Small intestine (tissue), 7 donors: ENCODE measurements at regions not wholly inside any gene's neighbourhood (a gene's known extent, or its start where the extent isn't known, plus 50 kb on each side); places are given as distances from the start of the nearest gene placed in this dataset.
"Not testable (repeated sequence)": the region's sequence is repeated elsewhere in the genome, so short reads cannot be mapped to it uniquely, and the experiment has no call there.

Experiments
- DNase-seq, 2 donors: peaks; one replicate each; pipeline versions ENCODE4 v3.0.0 to v3.0.0-alpha.2; 2013
- FAIRE-seq: peaks from 2 replicates; lab custom pipeline; 2012; peaks lifted over from hg19 to GRCh38; lab: Jason Lieb, UNC
- H3K27ac ChIP-seq, 3 donors: one replicate each; pipeline ENCODE4 v1.5.1; 2013; ENCODE audit warnings: low read length in 2 of 3, mild to moderate bottlenecking in 2 of 3, control low read depth in 1 of 3, inconsistent platforms in 1 of 3, low read depth in 1 of 3, moderate library complexity in 1 of 3
- H3K27me3 ChIP-seq, 3 donors: one replicate each; pipeline ENCODE4 v1.6.1; 2013; ENCODE audit warnings: low read length in 3 of 3, inconsistent platforms in 1 of 3; ENCODE audit not compliant: control insufficient read depth in 3 of 3, insufficient read depth in 3 of 3
- H3K36me3 ChIP-seq, 3 donors: one replicate each; pipeline ENCODE4 v1.6.1; 2013; ENCODE audit warnings: low read length in 3 of 3, inconsistent platforms in 1 of 3, low read depth in 1 of 3, mild to moderate bottlenecking in 1 of 3, moderate library complexity in 1 of 3; ENCODE audit not compliant: control insufficient read depth in 3 of 3, insufficient read depth in 2 of 3
- H3K4me1 ChIP-seq, 3 donors: one replicate each; pipeline ENCODE4 v1.6.1; 2013; ENCODE audit warnings: low read length in 2 of 3, inconsistent platforms in 1 of 3, low read depth in 1 of 3, mild to moderate bottlenecking in 1 of 3, moderate library complexity in 1 of 3; ENCODE audit not compliant: control insufficient read depth in 3 of 3, insufficient read depth in 2 of 3
- H3K4me3 ChIP-seq, 3 donors: one replicate each; pipeline ENCODE4 v1.5.1; 2013; ENCODE audit warnings: low read length in 3 of 3, control low read depth in 1 of 3, inconsistent platforms in 1 of 3, low read depth in 1 of 3, mild to moderate bottlenecking in 1 of 3, moderate library complexity in 1 of 3
- H3K9me3 ChIP-seq, 2 donors: one replicate each; pipeline ENCODE4 v1.6.1; 2013; ENCODE audit warnings: low read depth in 1 of 2, low read length in 1 of 2; ENCODE audit not compliant: control insufficient read depth in 2 of 2, insufficient read depth in 1 of 2
- WGBS, 3 donors: extraction: QIAGEN DNeasy Blood & Tissue Kit; methylation state at CpG; one replicate each; pipeline ENCODE4 v1.1.7; 2013; 5-methylcytosine and 5-hydroxymethylcytosine counted together
- donor health status: healthy with polysubstance abuse.
- donor health status: control.
- donor health status: control.
- donor health status: Bipolar disorder and iron deficiency.
- donor health status: healthy.

- not testable (repeated sequence) for DNase-seq, FAIRE-seq
- 65 to 75% (median 72%) methylated on average over 1 of the region's 1 CpG for WGBS, 3 donors
These were observed 213.7 kb upstream of the ADRA1D start for GRCh38 chr20:4462801-4463200.

GRCh38 chr20:4459081-4459480 lies 210.0 kb upstream of the ADRA1D start:
- no peaks in the 10 kb centered on the region for H3K36me3 ChIP-seq
- H3K4me1 ChIP-seq = no peaks in the 10 kb centered on the region
- H3K9me3 ChIP-seq = no peaks in the 10 kb centered on the region
- H3K27ac ChIP-seq = no peak overlapping the region
- no peak overlapping the region for H3K4me3 ChIP-seq
- peaks cover 0 to 2% (median 0%) of the 10 kb centered on the region in 3 donors for H3K27me3 ChIP-seq
- no peak for DNase-seq
- FAIRE-seq = no peak

More at GRCh38 chr20:4462801-4463200, 213.7 kb upstream of the ADRA1D start:
- H3K4me3 ChIP-seq, H3K4me1 ChIP-seq, H3K36me3 ChIP-seq, H3K9me3 ChIP-seq, H3K27me3 ChIP-seq, H3K27ac ChIP-seq: not testable (repeated sequence)

GRCh38 chr20:4457566-4458543 lies 208.8 kb upstream of the ADRA1D start:
- no peak overlapping the region for H3K27ac ChIP-seq

GRCh38 chr20:4455996-4456395 lies 206.9 kb upstream of the ADRA1D start:
- FAIRE-seq (no peak), DNase-seq (no peak)
- H3K9me3 ChIP-seq = no peaks in the 10 kb centered on the region
- peaks cover 0 to 2% (median 0%) of the 10 kb centered on the region in 3 donors for H3K27me3 ChIP-seq
- no peaks in the 10 kb centered on the region for H3K4me1 ChIP-seq
- no peak overlapping the region for H3K4me3 ChIP-seq
- WGBS, 3 donors = 81 to 83% (median 82%) methylated on average over 4 of the region's 4 CpGs
- H3K36me3 ChIP-seq = no peaks in the 10 kb centered on the region
- H3K27ac ChIP-seq = no peak overlapping the region

More at GRCh38 chr20:4457566-4458543, 208.8 kb upstream of the ADRA1D start:
- Histone ChIP-seq H3K36me3 (no peaks in the 10 kb centered on the region), H3K4me1 (no peaks in the 10 kb centered on the region), H3K4me3 (no peak overlapping the region), H3K27me3 (peaks cover 0 to 2% (median 0%) of the 10 kb centered on the region in 3 donors), H3K9me3 (no peaks in the 10 kb centered on the region)
- FAIRE-seq (no peak), DNase-seq (no peak)
- 80 to 89% (median 81%) methylated on average over 2 of the region's 2 CpGs for WGBS, 3 donors

- DNase-seq (no peak), FAIRE-seq (no peak)
- WGBS, 3 donors = 85 to 93% (median 90%) methylated on average over 1 of the region's 1 CpG
- H3K27ac ChIP-seq = no peak overlapping the region
- H3K4me1 ChIP-seq = no peaks in the 10 kb centered on the region
- no peak overlapping the region for H3K4me3 ChIP-seq
- no peaks in the 10 kb centered on the region for H3K9me3 ChIP-seq
- H3K36me3 ChIP-seq = no peaks in the 10 kb centered on the region
- H3K27me3 ChIP-seq = peaks cover 0 to 2% (median 0%) of the 10 kb centered on the region in 3 donors
These were observed 206.2 kb upstream of the ADRA1D start for GRCh38 chr20:4455301-4455701.

- Histone ChIP-seq H3K9me3 (no peaks in the 10 kb centered on the region), H3K27me3 (peaks cover 0 to 2% (median 0%) of the 10 kb centered on the region in 3 donors), H3K27ac (no peak overlapping the region), H3K36me3 (no peaks in the 10 kb centered on the region), H3K4me1 (no peaks in the 10 kb centered on the region), H3K4me3 (no peak overlapping the region)
- DNase-seq (no peak), FAIRE-seq (no peak)
- WGBS, 3 donors = 71 to 95% (median 81%) methylated on average over 4 of the region's 4 CpGs
These were observed 205.0 kb upstream of the ADRA1D start for GRCh38 chr20:4454111-4454510.

GRCh38 chr20:4453359-4453758 lies 204.3 kb upstream of the ADRA1D start:
- 88 to 96% (median 89%) methylated on average over 1 of the region's 1 CpG for whole genome bisulfite sequencing, 3 donors
- FAIRE-seq (no peak), DNase-seq (no peak)
- Histone ChIP-seq H3K27ac (no peak overlapping the region), H3K4me1 (no peaks in the 10 kb centered on the region), H3K9me3 (no peaks in the 10 kb centered on the region), H3K4me3 (no peak overlapping the region), H3K36me3 (no peaks in the 10 kb centered on the region), H3K27me3 (peaks cover 0 to 2% (median 0%) of the 10 kb centered on the region in 3 donors)

GRCh38 chr20:4451487-4452081 lies 202.5 kb upstream of the ADRA1D start:
- H3K27ac ChIP-seq = no peak overlapping the region
- H3K4me3 ChIP-seq = no peak overlapping the region
- DNase-seq (peak in 1 of 2 donors; percentile 10), FAIRE-seq (no peak)
- H3K36me3 ChIP-seq = no peaks in the 10 kb centered on the region
- H3K27me3 ChIP-seq = no peaks in the 10 kb centered on the region
- 54 to 66% (median 65%) methylated on average over 2 of the region's 2 CpGs for WGBS, 3 donors
- no peaks in the 10 kb centered on the region for H3K4me1 ChIP-seq
- H3K9me3 ChIP-seq = no peaks in the 10 kb centered on the region
